Muscle layer of duodenum (tissue), 2 donors: ENCODE measurements at regions not wholly inside any gene's neighbourhood (a gene's known extent, or its start where the extent isn't known, plus 50 kb on each side); places are given as distances from the start of the nearest gene placed in this dataset.

ENCODE experiments used
- H3K27ac ChIP-seq: one replicate; pipeline ENCODE4 v1.7.0; 2013; ENCODE audit warnings: mild to moderate bottlenecking, low read length
- H3K27me3 ChIP-seq: one replicate; pipeline ENCODE4 v1.7.0; 2013; ENCODE audit warnings: low read depth, mild to moderate bottlenecking, control low read depth, low read length
- H3K36me3 ChIP-seq, 2 donors: one replicate each; pipeline ENCODE4 v1.7.0; 2013; ENCODE audit warnings: low read length in 2 of 2, control low read depth in 1 of 2, mild to moderate bottlenecking in 1 of 2; ENCODE audit not compliant: insufficient read depth in 2 of 2, control insufficient read depth in 1 of 2
- H3K4me1 ChIP-seq, 2 donors: one replicate each; pipeline ENCODE4 v1.7.0; 2013; ENCODE audit warnings: low read length in 2 of 2, mild to moderate bottlenecking in 2 of 2, control low read depth in 1 of 2, moderate library complexity in 1 of 2; ENCODE audit not compliant: insufficient read depth in 2 of 2, control insufficient read depth in 1 of 2
- H3K4me3 ChIP-seq, 2 donors: one replicate each; pipeline ENCODE4 v1.7.0; 2013; ENCODE audit warnings: low read length in 2 of 2, low read depth in 1 of 2, mild to moderate bottlenecking in 1 of 2
- H3K9me3 ChIP-seq, 2 donors: one replicate each; pipeline ENCODE4 v1.7.0; 2013; ENCODE audit warnings: low read length in 2 of 2, control low read depth in 1 of 2, mild to moderate bottlenecking in 1 of 2; ENCODE audit not compliant: control insufficient read depth in 1 of 2
- donor health status: healthy.

- H3K9me3 ChIP-seq = no peaks in the 10 kb centered on the region
- no peaks in the 10 kb centered on the region for H3K36me3 ChIP-seq
- no peak overlapping the region for H3K27ac ChIP-seq
- no peaks in the 10 kb centered on the region for H3K27me3 ChIP-seq
- H3K4me3 ChIP-seq = no peak overlapping the region
- no peaks in the 10 kb centered on the region for H3K4me1 ChIP-seq
Observed at GRCh38 chr11:15890031-15890713, 466.2 kb downstream of the SOX6 start.

GRCh38 chr11:15893080-15893492 lies 463.3 kb downstream of the SOX6 start:
- H3K27ac ChIP-seq = no peak overlapping the region
- H3K36me3 ChIP-seq = no peaks in the 10 kb centered on the region
- H3K4me1 ChIP-seq = no peaks in the 10 kb centered on the region
- H3K4me3 ChIP-seq = no peak overlapping the region
- H3K27me3 ChIP-seq = no peaks in the 10 kb centered on the region
- H3K9me3 ChIP-seq = no peaks in the 10 kb centered on the region

- Histone ChIP-seq H3K4me3 (no peak overlapping the region), H3K36me3 (no peaks in the 10 kb centered on the region), H3K27me3 (no peaks in the 10 kb centered on the region), H3K4me1 (no peaks in the 10 kb centered on the region), H3K27ac (no peak overlapping the region), H3K9me3 (no peaks in the 10 kb centered on the region)
Observed at GRCh38 chr11:15896026-15896425, 460.3 kb downstream of the SOX6 start.

- no peaks in the 10 kb centered on the region for H3K36me3 ChIP-seq
- H3K4me3 ChIP-seq = no peak overlapping the region
- no peaks in the 10 kb centered on the region for H3K9me3 ChIP-seq
- H3K4me1 ChIP-seq = no peaks in the 10 kb centered on the region
- H3K27ac ChIP-seq = no peak overlapping the region
- no peaks in the 10 kb centered on the region for H3K27me3 ChIP-seq
Observed at GRCh38 chr11:15896530-15896929, 459.8 kb downstream of the SOX6 start.

GRCh38 chr11:15897211-15897960 lies 459.0 kb downstream of the SOX6 start:
- Histone ChIP-seq H3K27me3 (no peaks in the 10 kb centered on the region), H3K36me3 (no peaks in the 10 kb centered on the region), H3K27ac (no peak overlapping the region), H3K4me1 (no peaks in the 10 kb centered on the region), H3K4me3 (no peak overlapping the region), H3K9me3 (no peaks in the 10 kb centered on the region)

GRCh38 chr11:15901054-15901453 lies 455.3 kb downstream of the SOX6 start:
- no peaks in the 10 kb centered on the region for H3K27me3 ChIP-seq
- H3K27ac ChIP-seq = no peak overlapping the region
- H3K4me3 ChIP-seq = no peak overlapping the region
- no peaks in the 10 kb centered on the region for H3K9me3 ChIP-seq
- no peaks in the 10 kb centered on the region for H3K4me1 ChIP-seq
- H3K36me3 ChIP-seq = no peaks in the 10 kb centered on the region

GRCh38 chr11:15901790-15902189 lies 454.6 kb downstream of the SOX6 start:
- H3K9me3 ChIP-seq = no peaks in the 10 kb centered on the region
- no peaks in the 10 kb centered on the region for H3K36me3 ChIP-seq
- H3K4me1 ChIP-seq = no peaks in the 10 kb centered on the region
- no peak overlapping the region for H3K27ac ChIP-seq
- no peak overlapping the region for H3K4me3 ChIP-seq
- no peaks in the 10 kb centered on the region for H3K27me3 ChIP-seq

- no peak overlapping the region for H3K27ac ChIP-seq
- H3K4me1 ChIP-seq = no peaks in the 10 kb centered on the region
- no peaks in the 10 kb centered on the region for H3K36me3 ChIP-seq
- no peak overlapping the region for H3K4me3 ChIP-seq
- H3K9me3 ChIP-seq = no peaks in the 10 kb centered on the region
- no peaks in the 10 kb centered on the region for H3K27me3 ChIP-seq
Observed at GRCh38 chr11:15903246-15903645, 453.1 kb downstream of the SOX6 start.

- no peaks in the 10 kb centered on the region for H3K4me1 ChIP-seq
- H3K27ac ChIP-seq = no peak overlapping the region
- H3K36me3 ChIP-seq = no peaks in the 10 kb centered on the region
- no peak overlapping the region for H3K4me3 ChIP-seq
- H3K27me3 ChIP-seq = no peaks in the 10 kb centered on the region
- H3K9me3 ChIP-seq = no peaks in the 10 kb centered on the region
Observed at GRCh38 chr11:15905366-15906104, 450.8 kb downstream of the SOX6 start.

GRCh38 chr11:15906481-15907035 lies 449.8 kb downstream of the SOX6 start:
- Histone ChIP-seq H3K9me3 (no peaks in the 10 kb centered on the region), H3K4me1 (no peaks in the 10 kb centered on the region), H3K36me3 (no peaks in the 10 kb centered on the region), H3K4me3 (no peak overlapping the region), H3K27ac (no peak overlapping the region), H3K27me3 (no peaks in the 10 kb centered on the region)

- Histone ChIP-seq H3K27me3 (no peaks in the 10 kb centered on the region), H3K36me3 (no peaks in the 10 kb centered on the region), H3K4me3 (no peak overlapping the region), H3K27ac (no peak overlapping the region), H3K9me3 (no peaks in the 10 kb centered on the region), H3K4me1 (no peaks in the 10 kb centered on the region)
Observed at GRCh38 chr11:15907806-15908205, 448.5 kb downstream of the SOX6 start.
